IMR-90 (cell line): ENCODE measurements at regions not wholly inside any gene's neighbourhood (a gene's known extent, or its start where the extent isn't known, plus 50 kb on each side); places are given as distances from the start of the nearest gene placed in this dataset.

Experiments used
- ATAC-seq: fragments of 200-7000 bp; cut with Tn5 transposase; 2 replicates; pipeline ENCODE4 v1.9.1; 2020; ENCODE audit warnings: low read depth, mild to moderate bottlenecking, moderate library complexity
- BruUV-seq: library from RNA; stranded (reverse); fragments of 400-500 nt; replicated peaks from 2 replicates; lab custom pipeline; 2021; lab: Mats Ljungman, UMichigan
- CTCF ChIA-PET: fragments of 300-600 bp; formaldehyde crosslinking; extraction: SDS; loops from one replicate; lab custom pipeline; 2021; ENCODE audit warnings: antibody characterized with exemption; lab: Yijun Ruan, JAX
- POLR2A ChIA-PET: fragments of 300-600 bp; sonication (Branson Sonifier 250); formaldehyde crosslinking; loops from one replicate; lab custom pipeline; 2022; ENCODE audit warnings: antibody characterized with exemption; ENCODE audit not compliant: unreplicated experiment; lab: Charles Lee
- DNase-seq: peaks from one replicate; pipeline ENCODE4 v3.0.0; 2013
- H2AFZ ChIP-seq: replicated peaks from 2 replicates; pipeline ENCODE3; 2013; ENCODE audit warnings: low read length, mild to moderate bottlenecking; ENCODE audit not compliant: poor library complexity
- H2AK5ac ChIP-seq: 2 replicates; pipeline ENCODE4 v1.6.1; 2013; ENCODE audit warnings: low read depth, low read length, inconsistent platforms
- H2AK9ac ChIP-seq: replicated peaks from 2 replicates; pipeline ENCODE3; 2013; ENCODE audit warnings: mild to moderate bottlenecking, low read depth, low read length, moderate library complexity; ENCODE audit not compliant: poor library complexity
- H2BK120ac ChIP-seq: 2 replicates; pipeline ENCODE4 v1.6.1; 2013; ENCODE audit warnings: low read depth, low read length, inconsistent platforms
- H2BK15ac ChIP-seq: 3 replicates; pipeline ENCODE4 v1.6.1; 2013; ENCODE audit warnings: low read depth, low read length, inconsistent platforms
- H2BK20ac ChIP-seq: 2 replicates; pipeline ENCODE4 v1.6.1; 2013; ENCODE audit warnings: low read depth, mild to moderate bottlenecking, inconsistent platforms, low read length, moderate library complexity
- H2BK5ac ChIP-seq: 2 replicates; pipeline ENCODE4 v1.6.1; 2013; ENCODE audit warnings: mild to moderate bottlenecking, low read depth, low read length, inconsistent platforms; ENCODE audit not compliant: poor library complexity, severe bottlenecking
- H3K14ac ChIP-seq: replicated peaks from 2 replicates; pipeline ENCODE4 v1.6.1; 2013; ENCODE audit warnings: low read depth, low read length, inconsistent platforms
- H3K18ac ChIP-seq: 2 replicates; pipeline ENCODE4 v1.6.1; 2013; ENCODE audit warnings: low read depth, low read length, control low read depth
- H3K23ac ChIP-seq: 2 replicates; pipeline ENCODE4 v1.6.1; 2013; ENCODE audit warnings: low read depth, low read length, inconsistent platforms
- H3K27ac ChIP-seq: 2 replicates; pipeline ENCODE4 v1.5.1; 2013; ENCODE audit warnings: mild to moderate bottlenecking, control low read depth, low read length; ENCODE audit not compliant: insufficient read depth
- H3K27me3 ChIP-seq: 2 replicates; pipeline ENCODE4 v1.6.1; 2013; ENCODE audit warnings: low read length; ENCODE audit not compliant: control insufficient read depth, insufficient read depth
- H3K36me3 ChIP-seq: 2 replicates; pipeline ENCODE4 v1.6.1; 2013; ENCODE audit warnings: low read length, mixed read lengths; ENCODE audit not compliant: control insufficient read depth, insufficient read depth
- H3K4ac ChIP-seq: 2 replicates; pipeline ENCODE4 v1.6.1; 2013; ENCODE audit warnings: low read depth, low read length, inconsistent platforms
- H3K4me1 ChIP-seq: 2 replicates; pipeline ENCODE4 v1.6.1; 2013; ENCODE audit warnings: low read length, mixed read lengths; ENCODE audit not compliant: control insufficient read depth, insufficient read depth
- H3K4me2 ChIP-seq: 2 replicates; pipeline ENCODE4 v1.6.1; 2013; ENCODE audit warnings: low read depth, mild to moderate bottlenecking, control low read depth, low read length, moderate library complexity
- H3K4me3 ChIP-seq: 2 replicates; pipeline ENCODE4 v1.5.1; 2013; ENCODE audit warnings: low read depth, mild to moderate bottlenecking, control low read depth, low read length, moderate library complexity; ENCODE audit not compliant: insufficient read depth
- H3K56ac ChIP-seq: 2 replicates; pipeline ENCODE4 v1.6.1; 2013; ENCODE audit warnings: low read length, inconsistent platforms; ENCODE audit not compliant: insufficient read depth; ENCODE audit errors: extremely low read depth
- H3K79me1 ChIP-seq, 2 experiments: 2 replicates each; pipeline ENCODE4 v1.6.1; 2013; ENCODE audit warnings: low read length in 2 of 2, inconsistent platforms in 1 of 2, low read depth in 1 of 2
- H3K9ac ChIP-seq: 2 replicates; pipeline ENCODE4 v1.6.1; 2013; ENCODE audit warnings: low read depth, low read length, control low read depth
- H3K9me1 ChIP-seq: 2 replicates; pipeline ENCODE4 v1.6.1; 2013; ENCODE audit warnings: low read length, inconsistent platforms; ENCODE audit not compliant: insufficient read depth
- H3K9me3 ChIP-seq: 2 replicates; pipeline ENCODE4 v1.6.1; 2013; ENCODE audit warnings: low read length; ENCODE audit not compliant: control insufficient read depth, insufficient read depth
- H4K20me1 ChIP-seq: 2 replicates; pipeline ENCODE4 v1.6.1; 2013; ENCODE audit warnings: low read length, inconsistent platforms; ENCODE audit not compliant: insufficient read depth
- H4K5ac ChIP-seq: 2 replicates; pipeline ENCODE4 v1.6.1; 2013; ENCODE audit warnings: mild to moderate bottlenecking, low read depth, low read length, control low read depth
- H4K8ac ChIP-seq, 2 experiments: 2 replicates each; pipeline ENCODE4 v1.6.1; 2013; ENCODE audit warnings: low read depth in 2 of 2, low read length in 2 of 2, control low read depth in 1 of 2, inconsistent platforms in 1 of 2
- H4K91ac ChIP-seq: 2 replicates; pipeline ENCODE4 v1.6.1; 2013; ENCODE audit warnings: low read depth, low read length, inconsistent platforms; ENCODE audit not compliant: insufficient read depth
- CHD1 ChIP-seq: IDR thresholded peaks from 2 replicates; pipeline ENCODE4 v1.6.1; 2012; ENCODE audit warnings: low read depth, low read length, improper control_type of control experiment
- FOS ChIP-seq: fragments of 150-350 bp; IDR thresholded peaks from 2 replicates; pipeline ENCODE4 v1.6.1; 2016; ENCODE audit warnings: low read depth, low read length
- MAZ ChIP-seq: IDR thresholded peaks from 2 replicates; pipeline ENCODE4 v1.6.1; 2012; ENCODE audit warnings: low read depth, mild to moderate bottlenecking, low read length, improper control_type of control experiment, moderate library complexity, borderline replicate concordance
- MXI1 ChIP-seq: IDR thresholded peaks from 2 replicates; pipeline ENCODE4 v1.6.1; 2012; ENCODE audit warnings: low read depth, mild to moderate bottlenecking, low read length, moderate library complexity, borderline replicate concordance
- NFE2L2 ChIP-seq: fragments of 150-350 bp; IDR thresholded peaks from 2 replicates; pipeline ENCODE4 v1.6.1; 2016; ENCODE audit warnings: low read depth, mild to moderate bottlenecking, low read length
- POLR2A ChIP-seq: IDR thresholded peaks from 2 replicates; pipeline ENCODE4 v1.6.1; 2012; ENCODE audit warnings: mild to moderate bottlenecking, low read depth, low read length
- RAD21 ChIP-seq: IDR thresholded peaks from 2 replicates; pipeline ENCODE4 v1.6.1; 2012; ENCODE audit warnings: low read length, improper control_type of control experiment
- RCOR1 ChIP-seq: IDR thresholded peaks from 2 replicates; pipeline ENCODE4 v1.6.1; 2012; ENCODE audit warnings: mild to moderate bottlenecking, low read length, improper control_type of control experiment; ENCODE audit not compliant: insufficient replicate concordance
- RFX5 ChIP-seq: IDR thresholded peaks from 2 replicates; pipeline ENCODE4 v1.8.0; 2012; ENCODE audit warnings: low read depth, mild to moderate bottlenecking, low read length, moderate library complexity
- WGBS, 2 experiments: methylation state at CpG; one replicate each; pipeline versions ENCODE4 v1.1.5 to v1.1.7; 2013; ENCODE audit warnings: missing lambda C conversion rate in 2 of 2; ENCODE audit not compliant: insufficient read length in 1 of 2; ENCODE audit errors: extremely low coverage in 2 of 2; 5-methylcytosine and 5-hydroxymethylcytosine counted together
- dilution Hi-C: fragments of 300-500 bp; cut with HindIII; formaldehyde crosslinking; loops from one replicate; pipeline ENCODE4 v1.14.3; 2018; ENCODE audit warnings: low sequenced_read_pairs; ENCODE audit not compliant: unreplicated experiment
- in situ Hi-C: fragments of 300-500 bp; cut with MboI; formaldehyde crosslinking; loops from 3 replicates; pipeline ENCODE4 v1.14.3; 2019; ENCODE audit warnings: low sequenced_read_pairs, inconsistent platforms, mixed read lengths
- intact Hi-C: fragments of 100-400 bp; cut with micrococcal nuclease; formaldehyde crosslinking; loops from 2 replicates; pipeline ENCODE4 v1.10.0; 2022
- TF ChIP-seq, protein P1 (sequence below): fragments of 150-350 bp; IDR thresholded peaks from 2 replicates; pipeline ENCODE4 v1.6.1; 2016; ENCODE audit warnings: low read depth, mild to moderate bottlenecking, low read length, moderate library complexity, borderline replicate concordance
- TF ChIP-seq, protein P2 (sequence below): conservative IDR thresholded peaks from 2 replicates; pipeline ENCODE4 v1.5.1; 2012; ENCODE audit warnings: mild to moderate bottlenecking, low read depth, low read length, improper control_type of control experiment

DNA sequence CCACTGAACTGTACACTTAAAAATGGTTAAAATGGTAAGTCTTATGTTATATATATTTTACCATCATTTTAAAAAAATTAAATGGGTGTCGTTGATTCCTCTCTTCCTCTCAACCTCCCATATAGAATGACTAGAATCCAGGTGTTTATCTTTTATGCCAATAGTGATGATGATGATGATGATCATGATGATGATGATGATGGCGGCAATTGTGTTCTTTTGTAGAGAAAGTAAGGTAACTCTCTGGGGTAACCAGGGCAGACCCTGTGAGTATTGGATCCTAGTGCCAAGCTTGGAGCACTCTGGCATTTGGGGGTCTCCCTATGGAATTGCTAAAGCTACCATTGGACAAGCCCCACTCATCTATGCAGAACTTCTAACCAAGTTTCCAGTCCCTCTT, 113.6 kb downstream of the GLI2 start:
- Histone ChIP-seq H3K79me1 (peaks cover 37 to 96% of the 10 kb centered on the region in 2 experiments), H3K9ac (no peak overlapping the region), H2BK120ac (no peak overlapping the region), H4K5ac (no peak overlapping the region), H4K8ac (no peak overlapping the region), H3K9me3 (peaks cover 4% of the 10 kb centered on the region), H3K56ac (no peak overlapping the region), H4K91ac (no peak overlapping the region), H3K9me1 (peaks cover 35% of the 10 kb centered on the region), H3K27ac (no peak overlapping the region), H2AK5ac (no peak overlapping the region), H3K14ac (no peak overlapping the region), H2BK15ac (no peak overlapping the region), H2AK9ac (no peak overlapping the region), H3K4ac (no peak overlapping the region), H3K23ac (no peak overlapping the region), H2BK5ac (no peak overlapping the region), H3K4me3 (no peak overlapping the region), H4K20me1 (peaks cover 69% of the 10 kb centered on the region), H3K27me3 (no peaks in the 10 kb centered on the region), H3K4me2 (no peak overlapping the region), H3K4me1 (peaks cover 17% of the 10 kb centered on the region), H3K36me3 (peaks cover 12% of the 10 kb centered on the region), H2BK20ac (no peak overlapping the region), H2AFZ (no peak overlapping the region), H3K18ac (no peak overlapping the region)
- BruUV-seq: no TSS peak
- no peak for DNase-seq
- ATAC-seq: no peak
- ChIA-PET POLR2A (no interaction called here), CTCF (no interaction called here)
- intact Hi-C loops (no loop called here), dilution Hi-C loops (no loop called here), in situ Hi-C loops (no loop called here)
- no CpG with 5 or more reads among the region's 2 CpGs for WGBS, 2 experiments
- TF ChIP-seq NFE2L2: no peak
- TF ChIP-seq RAD21: no peak
- TF ChIP-seq, protein P1, sequence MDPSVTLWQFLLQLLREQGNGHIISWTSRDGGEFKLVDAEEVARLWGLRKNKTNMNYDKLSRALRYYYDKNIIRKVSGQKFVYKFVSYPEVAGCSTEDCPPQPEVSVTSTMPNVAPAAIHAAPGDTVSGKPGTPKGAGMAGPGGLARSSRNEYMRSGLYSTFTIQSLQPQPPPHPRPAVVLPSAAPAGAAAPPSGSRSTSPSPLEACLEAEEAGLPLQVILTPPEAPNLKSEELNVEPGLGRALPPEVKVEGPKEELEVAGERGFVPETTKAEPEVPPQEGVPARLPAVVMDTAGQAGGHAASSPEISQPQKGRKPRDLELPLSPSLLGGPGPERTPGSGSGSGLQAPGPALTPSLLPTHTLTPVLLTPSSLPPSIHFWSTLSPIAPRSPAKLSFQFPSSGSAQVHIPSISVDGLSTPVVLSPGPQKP: no peak
- no peak for TF ChIP-seq RFX5
- no peak for TF ChIP-seq CHD1
- TF ChIP-seq MXI1: no peak
- no peak for TF ChIP-seq POLR2A
- TF ChIP-seq, protein P2, sequence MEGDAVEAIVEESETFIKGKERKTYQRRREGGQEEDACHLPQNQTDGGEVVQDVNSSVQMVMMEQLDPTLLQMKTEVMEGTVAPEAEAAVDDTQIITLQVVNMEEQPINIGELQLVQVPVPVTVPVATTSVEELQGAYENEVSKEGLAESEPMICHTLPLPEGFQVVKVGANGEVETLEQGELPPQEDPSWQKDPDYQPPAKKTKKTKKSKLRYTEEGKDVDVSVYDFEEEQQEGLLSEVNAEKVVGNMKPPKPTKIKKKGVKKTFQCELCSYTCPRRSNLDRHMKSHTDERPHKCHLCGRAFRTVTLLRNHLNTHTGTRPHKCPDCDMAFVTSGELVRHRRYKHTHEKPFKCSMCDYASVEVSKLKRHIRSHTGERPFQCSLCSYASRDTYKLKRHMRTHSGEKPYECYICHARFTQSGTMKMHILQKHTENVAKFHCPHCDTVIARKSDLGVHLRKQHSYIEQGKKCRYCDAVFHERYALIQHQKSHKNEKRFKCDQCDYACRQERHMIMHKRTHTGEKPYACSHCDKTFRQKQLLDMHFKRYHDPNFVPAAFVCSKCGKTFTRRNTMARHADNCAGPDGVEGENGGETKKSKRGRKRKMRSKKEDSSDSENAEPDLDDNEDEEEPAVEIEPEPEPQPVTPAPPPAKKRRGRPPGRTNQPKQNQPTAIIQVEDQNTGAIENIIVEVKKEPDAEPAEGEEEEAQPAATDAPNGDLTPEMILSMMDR: no peak
- no peak for TF ChIP-seq FOS
- no peak for TF ChIP-seq RCOR1
- TF ChIP-seq MAZ: no peak
